OCI-LY1 (cell line): ENCODE measurements at regions not wholly inside any gene's neighbourhood (a gene's known extent, or its start where the extent isn't known, plus 50 kb on each side); places are given as distances from the start of the nearest gene placed in this dataset.

Source experiments
- H2AFZ ChIP-seq: fragments of 200-600 bp; sonication (generic), shearing (Covaris generic); 2 replicates; pipeline ENCODE4 v1.6.0; 2014; ENCODE audit warnings: antibody characterized with exemption, mild to moderate bottlenecking, low read length
- H3F3A ChIP-seq: fragments of 200-600 bp; sonication (generic), shearing (Covaris generic); 2 replicates; pipeline ENCODE4 v1.6.0; 2014; ENCODE audit warnings: mild to moderate bottlenecking, antibody characterized with exemption, low read length, moderate library complexity; ENCODE audit not compliant: insufficient read depth
- H3K27ac ChIP-seq: fragments of 200-600 bp; sonication (generic); 2 replicates; pipeline ENCODE4 v1.5.1; 2014; ENCODE audit warnings: low read length, mixed run types, mild to moderate bottlenecking, low read depth; ENCODE audit not compliant: poor library complexity, severe bottlenecking
- H3K27me3 ChIP-seq: fragments of 200-600 bp; sonication (generic); 2 replicates; pipeline ENCODE4 v1.6.0; 2014; ENCODE audit warnings: antibody characterized with exemption, mild to moderate bottlenecking, low read length, moderate library complexity; ENCODE audit not compliant: insufficient read depth
- H3K36me3 ChIP-seq: fragments of 200-600 bp; sonication (generic); 2 replicates; pipeline ENCODE4 v1.6.1; 2014; ENCODE audit warnings: mild to moderate bottlenecking, antibody characterized with exemption, low read length, moderate library complexity, mixed read lengths; ENCODE audit not compliant: insufficient read depth
- H3K4me1 ChIP-seq: fragments of 200-600 bp; sonication (generic); 2 replicates; pipeline ENCODE4 v1.5.1; 2014; ENCODE audit warnings: mild to moderate bottlenecking, low read length, moderate library complexity; ENCODE audit not compliant: insufficient read depth, severe bottlenecking
- H3K4me2 ChIP-seq: fragments of 200-600 bp; sonication (generic), shearing (Covaris generic); 2 replicates; pipeline ENCODE4 v1.6.1; 2014; ENCODE audit warnings: low read length
- H3K4me3 ChIP-seq: fragments of 200-600 bp; sonication (generic); 2 replicates; pipeline ENCODE4 v1.5.1; 2014; ENCODE audit warnings: low read length, low read depth, mild to moderate bottlenecking, mixed read lengths; ENCODE audit not compliant: poor library complexity, severe bottlenecking
- H3K79me2 ChIP-seq: fragments of 200-600 bp; shearing (Covaris generic); 2 replicates; pipeline ENCODE4 v1.6.1; 2016; ENCODE audit warnings: mixed run types, low read length, mixed read lengths; ENCODE audit not compliant: insufficient read depth
- H3K9ac ChIP-seq: fragments of 200-600 bp; sonication (generic), shearing (Covaris generic); 2 replicates; pipeline ENCODE4 v1.6.1; 2014; ENCODE audit warnings: mild to moderate bottlenecking, low read length, mixed read lengths
- H3K9me2 ChIP-seq: fragments of 200-600 bp; sonication (generic), shearing (Covaris generic); 2 replicates; pipeline ENCODE4 v1.6.1; 2014; ENCODE audit warnings: low read depth, mild to moderate bottlenecking, low read length, mixed read lengths
- H3K9me3 ChIP-seq: fragments of 200-600 bp; shearing (Covaris generic); 2 replicates; pipeline ENCODE4 v1.6.1; 2014; ENCODE audit warnings: low read length, mixed read lengths
- H4K20me1 ChIP-seq: fragments of 200-600 bp; sonication (generic), shearing (Covaris generic); 2 replicates; pipeline ENCODE4 v1.6.0; 2016; ENCODE audit warnings: mild to moderate bottlenecking, low read length; ENCODE audit not compliant: insufficient read depth
- CTCF ChIP-seq: fragments of 200-600 bp; sonication (generic), shearing (Covaris generic); IDR thresholded peaks from 2 replicates; pipeline ENCODE4 v1.5.1; 2017; ENCODE audit warnings: mild to moderate bottlenecking, antibody characterized with exemption, low read length, moderate library complexity, mixed read lengths
- EZH2 ChIP-seq: fragments of 200-600 bp; sonication (generic), shearing (Covaris generic); IDR thresholded peaks from 2 replicates; pipeline ENCODE4 v1.8.0; 2017; ENCODE audit warnings: borderline replicate concordance, mixed run types, mild to moderate bottlenecking, antibody characterized with exemption, low read length, moderate library complexity, mixed read lengths

- no peak overlapping the region for H3K4me2 ChIP-seq
- H3K9me3 ChIP-seq, result 0 out of 2 replicates have a peak, but pooled peaks cover 5% of the 10 kb centered on the region
Observed at GRCh38 chr2:43059183-43059897, 167.1 kb downstream of the ZFP36L2 start.

GRCh38 chr2:43058726-43059110, 167.7 kb downstream of the ZFP36L2 start:
- Histone ChIP-seq H3K4me3 (no peak overlapping the region), H2AFZ (no peak overlapping the region), H3K9me2 (no peaks in the 10 kb centered on the region), H4K20me1 (no peaks in the 10 kb centered on the region), H3F3A (no peaks in the 10 kb centered on the region), H3K4me1 (no peaks in the 10 kb centered on the region), H3K79me2 (no peaks in the 10 kb centered on the region), H3K9ac (no peak overlapping the region), H3K27ac (no peak overlapping the region), H3K36me3 (no peaks in the 10 kb centered on the region), H3K4me2 (no peak overlapping the region), H3K9me3 (0 out of 2 replicates have a peak, but pooled peaks cover 5% of the 10 kb centered on the region), H3K27me3 (peaks cover 12% of the 10 kb centered on the region)
- TF ChIP-seq CTCF (no peak), EZH2 (no peak)

More at GRCh38 chr2:43059183-43059897, 167.1 kb downstream of the ZFP36L2 start:
- Histone ChIP-seq H3K4me1 (no peaks in the 10 kb centered on the region), H2AFZ (no peak overlapping the region), H3K27me3 (peaks cover 12% of the 10 kb centered on the region), H3K4me3 (no peak overlapping the region), H3F3A (no peaks in the 10 kb centered on the region), H4K20me1 (no peaks in the 10 kb centered on the region), H3K9ac (no peak overlapping the region), H3K79me2 (no peaks in the 10 kb centered on the region), H3K27ac (no peak overlapping the region), H3K36me3 (no peaks in the 10 kb centered on the region), H3K9me2 (no peaks in the 10 kb centered on the region)
- TF ChIP-seq EZH2 (no peak), CTCF (no peak)

GRCh38 chr2:43057742-43058725, 168.4 kb downstream of the ZFP36L2 start:
- Histone ChIP-seq H3F3A (no peaks in the 10 kb centered on the region), H3K9me2 (no peaks in the 10 kb centered on the region), H3K4me3 (no peak overlapping the region), H3K27ac (no peak overlapping the region), H3K27me3 (peaks cover 12% of the 10 kb centered on the region), H3K36me3 (no peaks in the 10 kb centered on the region), H4K20me1 (no peaks in the 10 kb centered on the region), H3K9ac (no peak overlapping the region), H3K4me2 (no peak overlapping the region), H3K9me3 (0 out of 2 replicates have a peak, but pooled peaks cover 5% of the 10 kb centered on the region), H3K79me2 (no peaks in the 10 kb centered on the region), H3K4me1 (no peaks in the 10 kb centered on the region), H2AFZ (no peak overlapping the region)
- TF ChIP-seq CTCF, result no peak
- TF ChIP-seq EZH2, result no peak
